Hepatocyte (in vitro differentiated cells): ENCODE measurements at regions not wholly inside any gene's neighbourhood (a gene's known extent, or its start where the extent isn't known, plus 50 kb on each side); places are given as distances from the start of the nearest gene placed in this dataset.

Experiments
- CTCF ChIP-seq: fragments of 200-600 bp; sonication (generic); IDR thresholded peaks from 2 replicates; pipeline ENCODE4 v1.5.1; 2016; ENCODE audit warnings: antibody characterized with exemption, mild to moderate bottlenecking; ENCODE audit not compliant: poor library complexity
- EZH2phosphoT487 ChIP-seq: fragments of 200-600 bp; sonication (generic); IDR thresholded peaks from one replicate; pipeline ENCODE4 v1.6.1; 2018; ENCODE audit warnings: antibody characterized with exemption, mild to moderate bottlenecking, low read depth, moderate library complexity; ENCODE audit not compliant: unreplicated experiment, severe bottlenecking

DNA sequence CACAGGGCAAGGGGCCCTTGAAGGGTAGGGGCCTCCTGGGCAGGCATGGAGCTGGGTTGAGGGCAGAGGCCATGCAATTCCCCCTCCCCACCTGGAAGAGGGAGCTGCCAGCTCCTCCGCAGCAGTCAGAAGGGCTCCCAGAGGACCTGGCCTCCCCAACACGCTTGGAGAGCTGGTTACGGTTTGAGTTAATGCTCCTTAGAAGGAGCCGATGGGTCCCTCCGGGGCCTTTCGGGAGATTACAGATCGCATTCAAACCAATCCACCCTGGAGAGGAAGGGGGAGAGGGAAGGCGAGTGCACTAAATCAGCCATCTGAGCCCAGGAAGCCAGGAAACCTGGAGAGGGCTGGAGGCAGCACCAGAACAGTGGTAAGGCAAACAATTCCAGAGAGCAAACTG is 106.3 kb upstream of the CSF3R start:
- TF ChIP-seq CTCF = no peak
- TF ChIP-seq EZH2phosphoT487 = no peak
